Naive B cell (primary cell): ENCODE measurements at regions not wholly inside any gene's neighbourhood (a gene's known extent, or its start where the extent isn't known, plus 50 kb on each side); places are given as distances from the start of the nearest gene placed in this dataset.

Experiments
- ATAC-seq, 2 donors: fragments of 150-1000 bp; cut with Tn5 transposase; 2 replicates each; pipeline ENCODE4 v1.10.0; 2021; ENCODE audit warnings: low read depth in 2 of 2, mild to moderate bottlenecking in 2 of 2, moderate library complexity in 2 of 2
- DNase-seq: peaks from one replicate; pipeline ENCODE4 v3.0.0; 2022
- H3K27ac Mint-ChIP-seq, 6 donors: one replicate each; pipeline ENCODE4 v1.8.0; 2020 to 2022; ENCODE audit warnings: mild to moderate bottlenecking in 6 of 6, mixed read lengths in 6 of 6, moderate library complexity in 5 of 6, inconsistent platforms in 2 of 6
- H3K27me3 Mint-ChIP-seq, 3 donors: one replicate each; pipeline ENCODE4 v1.8.0; 2021 to 2022; ENCODE audit warnings: mixed read lengths in 3 of 3, mild to moderate bottlenecking in 1 of 3
- H3K36me3 Mint-ChIP-seq, 2 donors: one replicate each; pipeline ENCODE4 v1.8.0; 2020 to 2022; ENCODE audit warnings: mixed read lengths in 2 of 2, inconsistent platforms in 1 of 2, mild to moderate bottlenecking in 1 of 2
- H3K4me1 Mint-ChIP-seq, 3 donors: one replicate each; pipeline ENCODE4 v1.8.0; 2020 to 2022; ENCODE audit warnings: mixed read lengths in 3 of 3, inconsistent platforms in 1 of 3, mild to moderate bottlenecking in 1 of 3, moderate library complexity in 1 of 3
- H3K4me3 Mint-ChIP-seq, 8 donors: one replicate each; pipeline ENCODE4 v1.8.0; 2020 to 2022; ENCODE audit warnings: mild to moderate bottlenecking in 8 of 8, mixed read lengths in 8 of 8, moderate library complexity in 8 of 8, inconsistent platforms in 2 of 8
- H3K9me3 Mint-ChIP-seq, 7 donors: one replicate each; pipeline ENCODE4 v1.8.0; 2020 to 2022; ENCODE audit warnings: mixed read lengths in 7 of 7, mild to moderate bottlenecking in 5 of 7, inconsistent platforms in 2 of 7, moderate library complexity in 1 of 7

GRCh38 chrX:39307488-39307887 lies 506.2 kb downstream of the MID1IP1 start:
- peaks cover 17 to 43% (median 33%) of the 10 kb centered on the region in 3 donors for H3K4me1 Mint-ChIP-seq
- no peak for DNase-seq
- H3K27me3 Mint-ChIP-seq = peaks cover 0 to 15% (median 0%) of the 10 kb centered on the region in 3 donors
- no peaks in the 10 kb centered on the region for H3K36me3 Mint-ChIP-seq
- peak overlapping the region in 1 of 6 donors; percentile 49 for H3K27ac Mint-ChIP-seq
- H3K9me3 Mint-ChIP-seq = peaks cover 0 to 10% (median 5%) of the 10 kb centered on the region in 7 donors
- ATAC-seq = no peak
- no peak overlapping the region for H3K4me3 Mint-ChIP-seq

- Mint-ChIP-seq H3K4me1 (peaks cover 17 to 42% (median 33%) of the 10 kb centered on the region in 3 donors), H3K4me3 (peak overlapping the region in 1 of 8 donors; percentile 30), H3K27me3 (peaks cover 0 to 15% (median 0%) of the 10 kb centered on the region in 3 donors), H3K27ac (peak overlapping the region in 3 of 6 donors; percentile 49 to 55 (median 52)), H3K9me3 (peaks cover 0 to 10% (median 3%) of the 10 kb centered on the region in 7 donors), H3K36me3 (no peaks in the 10 kb centered on the region)
- DNase-seq = no peak
- ATAC-seq = no peak
These were observed 506.9 kb downstream of the MID1IP1 start for GRCh38 chrX:39308126-39308525.

GRCh38 chrX:39309018-39309635 lies 507.9 kb downstream of the MID1IP1 start:
- peak; percentile 49 to 50 for ATAC-seq
- Mint-ChIP-seq H3K4me3 (peak overlapping the region in 5 of 8 donors; percentile 54 to 78 (median 78)), H3K27ac (peak overlapping the region in 4 of 6 donors; percentile 67 to 95 (median 84)), H3K9me3 (peaks cover 0 to 10% (median 3%) of the 10 kb centered on the region in 7 donors), H3K4me1 (peaks cover 24 to 49% (median 38%) of the 10 kb centered on the region in 3 donors), H3K36me3 (no peaks in the 10 kb centered on the region), H3K27me3 (peaks cover 0 to 15% (median 0%) of the 10 kb centered on the region in 3 donors)
- DNase-seq = no peak

DNA sequence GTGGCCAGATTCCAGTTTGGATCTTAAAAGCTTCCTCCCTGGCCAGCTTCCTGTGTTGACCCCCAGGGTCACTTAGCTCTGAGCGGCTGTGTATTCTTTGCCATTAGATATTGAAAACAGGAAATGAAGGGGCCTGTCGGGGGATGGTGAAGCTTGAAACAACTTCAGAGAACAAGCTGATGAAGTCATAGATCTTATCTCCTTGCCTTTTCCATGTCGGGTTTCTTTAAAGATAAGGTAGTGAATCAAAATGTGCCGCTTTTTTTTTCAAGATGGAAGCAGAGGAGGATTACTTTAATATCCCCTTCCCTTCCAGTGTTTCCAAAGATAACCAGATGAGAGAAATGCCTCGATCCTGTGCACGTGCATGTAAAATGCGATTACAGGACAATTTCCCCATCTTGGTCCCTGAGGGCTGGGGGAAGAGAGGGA lies 508.5 kb downstream of the MID1IP1 start:
- peak overlapping the region; percentile 29 to 95 (median 84) for H3K27ac Mint-ChIP-seq
- H3K36me3 Mint-ChIP-seq = no peaks in the 10 kb centered on the region
- H3K27me3 Mint-ChIP-seq = peaks cover 0 to 15% (median 0%) of the 10 kb centered on the region in 3 donors
- DNase-seq = no peak
- peaks cover 0 to 10% (median 0%) of the 10 kb centered on the region in 7 donors for H3K9me3 Mint-ChIP-seq
- H3K4me1 Mint-ChIP-seq = peaks cover 24 to 51% (median 38%) of the 10 kb centered on the region in 3 donors
- peak overlapping the region; percentile 16 to 78 (median 68) for H3K4me3 Mint-ChIP-seq
- peak in 1 of 2 donors; percentile 35 for ATAC-seq

DNA sequence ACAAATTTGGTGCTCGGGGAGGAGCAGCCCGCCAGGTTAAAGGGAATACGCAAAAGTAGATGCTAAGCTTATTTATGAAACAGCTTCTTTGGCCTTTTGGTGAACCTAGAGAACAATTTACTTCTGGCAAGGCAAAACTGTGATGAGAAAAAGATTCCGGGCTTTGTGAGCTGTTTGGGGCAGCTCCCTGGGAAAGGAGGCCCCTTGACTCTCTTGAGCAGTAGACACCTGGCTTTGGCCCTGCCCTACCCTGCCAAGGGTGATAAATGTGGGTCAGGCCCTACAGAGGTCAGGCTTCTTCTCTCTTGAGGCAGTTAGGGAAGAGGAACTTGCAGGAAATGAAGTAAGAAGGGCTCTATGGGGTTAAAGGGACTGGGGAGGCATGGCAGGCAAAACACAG lies 509.6 kb downstream of the MID1IP1 start:
- H3K27ac Mint-ChIP-seq = peak overlapping the region in 3 of 6 donors; percentile 31 to 88 (median 49)

DNA sequence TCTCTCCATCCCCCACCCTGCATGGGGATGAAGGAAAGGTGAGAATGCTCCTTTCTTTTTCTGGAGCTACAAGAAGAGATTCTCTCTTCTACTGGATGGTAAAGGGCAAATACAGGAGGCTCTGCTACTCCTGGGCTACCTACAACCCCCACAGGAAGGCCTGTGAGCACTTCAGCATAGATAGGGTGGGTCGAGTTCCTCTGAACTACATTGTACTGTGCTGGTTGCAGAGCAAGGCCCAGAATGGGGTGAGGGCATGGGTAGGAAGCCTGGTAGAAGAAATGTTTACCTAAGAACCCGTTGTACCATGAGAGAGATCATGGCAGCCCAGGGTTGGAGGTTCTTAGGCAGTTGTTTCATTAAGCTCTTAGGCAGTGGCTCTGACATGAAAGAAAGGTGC lies 510.4 kb downstream of the MID1IP1 start:
- DNase-seq (no peak), ATAC-seq (peak in 1 of 2 donors; percentile 30)
- H3K36me3 Mint-ChIP-seq = peaks cover 0 to 5% of the 10 kb centered on the region in 2 donors
- peaks cover 0 to 10% (median 3%) of the 10 kb centered on the region in 7 donors for H3K9me3 Mint-ChIP-seq
- peak overlapping the region in 6 of 8 donors; percentile 19 to 82 (median 62) for H3K4me3 Mint-ChIP-seq
- peaks cover 21 to 51% (median 36%) of the 10 kb centered on the region in 3 donors for H3K4me1 Mint-ChIP-seq
- peak overlapping the region in 2 of 6 donors; percentile 52 to 81 for H3K27ac Mint-ChIP-seq
- peaks cover 0 to 15% (median 0%) of the 10 kb centered on the region in 3 donors for H3K27me3 Mint-ChIP-seq

More for the DNA sequence above, 509.6 kb downstream of the MID1IP1 start:
- Mint-ChIP-seq H3K9me3 (peaks cover 0 to 7% (median 1%) of the 10 kb centered on the region in 7 donors), H3K36me3 (peaks cover 0 to 2% of the 10 kb centered on the region in 2 donors), H3K4me3 (peak overlapping the region in 7 of 8 donors; percentile 1 to 82 (median 58)), H3K4me1 (peaks cover 21 to 51% (median 38%) of the 10 kb centered on the region in 3 donors), H3K27me3 (peaks cover 0 to 15% (median 0%) of the 10 kb centered on the region in 3 donors)
- ATAC-seq = peak in 1 of 2 donors; percentile 32
- DNase-seq = no peak

- Mint-ChIP-seq H3K27me3 (peaks cover 0 to 10% (median 0%) of the 10 kb centered on the region in 3 donors), H3K27ac (no peak overlapping the region), H3K4me3 (no peak overlapping the region), H3K9me3 (peaks cover 0 to 10% (median 3%) of the 10 kb centered on the region in 7 donors), H3K4me1 (peaks cover 24 to 52% (median 40%) of the 10 kb centered on the region in 3 donors), H3K36me3 (peaks cover 0 to 5% of the 10 kb centered on the region in 2 donors)
- no peak for ATAC-seq
- DNase-seq = no peak
These were observed 511.9 kb downstream of the MID1IP1 start for GRCh38 chrX:39313146-39313545.

- Mint-ChIP-seq H3K4me1 (peaks cover 7 to 13% (median 8%) of the 10 kb centered on the region in 3 donors), H3K4me3 (no peak overlapping the region), H3K27ac (no peak overlapping the region), H3K9me3 (peaks cover 0 to 6% (median 3%) of the 10 kb centered on the region in 7 donors), H3K36me3 (peaks cover 0 to 5% of the 10 kb centered on the region in 2 donors), H3K27me3 (no peaks in the 10 kb centered on the region)
- DNase-seq (no peak), ATAC-seq (no peak)
These were observed 517.5 kb downstream of the MID1IP1 start for GRCh38 chrX:39318506-39319343.

DNA sequence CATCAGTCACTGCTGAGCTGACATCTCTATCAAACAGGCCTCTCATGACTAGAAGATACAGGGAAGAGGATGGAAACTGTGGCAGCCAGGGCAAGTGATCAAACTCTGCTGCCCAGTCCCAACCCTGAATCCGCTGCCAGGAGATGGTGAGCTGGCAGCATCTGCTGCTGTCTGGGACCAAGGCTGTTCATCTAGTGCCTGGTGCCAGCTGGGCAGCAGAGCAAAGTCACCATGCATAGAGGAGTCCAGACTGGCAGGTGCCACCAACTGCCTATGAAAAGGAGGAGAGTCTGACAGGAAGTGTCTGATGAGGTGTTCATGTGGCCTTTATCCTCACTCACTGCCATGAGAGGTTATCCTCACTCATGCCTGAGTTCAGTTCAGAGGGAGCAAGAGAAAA lies 518.9 kb downstream of the MID1IP1 start:
- peaks cover 0 to 5% of the 10 kb centered on the region in 2 donors for H3K36me3 Mint-ChIP-seq
- ATAC-seq = no peak
- H3K27me3 Mint-ChIP-seq = no peaks in the 10 kb centered on the region
- H3K4me3 Mint-ChIP-seq = no peak overlapping the region
- peaks cover 3 to 8% (median 7%) of the 10 kb centered on the region in 3 donors for H3K4me1 Mint-ChIP-seq
- peaks cover 0 to 6% (median 3%) of the 10 kb centered on the region in 7 donors for H3K9me3 Mint-ChIP-seq
- no peak for DNase-seq
- H3K27ac Mint-ChIP-seq = peak overlapping the region in 1 of 6 donors; percentile 10

DNA sequence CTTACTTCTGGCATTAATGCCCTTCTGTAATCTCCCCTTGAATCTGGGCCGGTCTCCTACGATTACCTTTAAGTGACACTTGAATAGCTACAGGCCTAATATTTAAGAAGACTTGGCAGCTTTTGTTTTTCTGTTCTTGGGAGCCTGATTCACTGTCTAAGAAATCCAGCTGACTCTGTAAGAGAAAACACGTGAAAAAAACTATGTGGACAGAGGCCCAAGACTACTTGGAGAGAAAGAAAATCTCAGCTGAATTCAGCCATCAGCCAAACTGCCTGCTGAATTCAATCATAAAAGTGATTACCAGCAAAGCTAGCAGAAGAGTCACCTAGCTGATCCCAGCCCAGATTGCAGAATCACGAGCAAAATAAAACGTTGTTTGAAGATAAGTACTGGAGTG lies 521.2 kb downstream of the MID1IP1 start:
- H3K4me3 Mint-ChIP-seq = no peak overlapping the region
- H3K9me3 Mint-ChIP-seq = peaks cover 0 to 2% (median 0%) of the 10 kb centered on the region in 7 donors
- H3K4me1 Mint-ChIP-seq = peaks cover under 1 to 10% (median 3%) of the 10 kb centered on the region in 3 donors

GRCh38 chrX:39324233-39324930 lies 523.1 kb downstream of the MID1IP1 start:
- H3K9me3 Mint-ChIP-seq = peaks cover 0 to 2% (median 0%) of the 10 kb centered on the region in 7 donors
- H3K4me3 Mint-ChIP-seq = no peak overlapping the region
- DNase-seq = no peak
- ATAC-seq = no peak
- H3K27ac Mint-ChIP-seq = no peak overlapping the region
- peaks cover 7 to 13% (median 7%) of the 10 kb centered on the region in 3 donors for H3K4me1 Mint-ChIP-seq
- H3K27me3 Mint-ChIP-seq = peaks cover 4 to 16% (median 5%) of the 10 kb centered on the region in 3 donors
- H3K36me3 Mint-ChIP-seq = no peaks in the 10 kb centered on the region

More for the DNA sequence above, 521.2 kb downstream of the MID1IP1 start:
- H3K27ac Mint-ChIP-seq = no peak overlapping the region
- peaks cover 0 to 3% (median 1%) of the 10 kb centered on the region in 3 donors for H3K27me3 Mint-ChIP-seq
- ATAC-seq (no peak), DNase-seq (no peak)
- H3K36me3 Mint-ChIP-seq = no peaks in the 10 kb centered on the region

DNA sequence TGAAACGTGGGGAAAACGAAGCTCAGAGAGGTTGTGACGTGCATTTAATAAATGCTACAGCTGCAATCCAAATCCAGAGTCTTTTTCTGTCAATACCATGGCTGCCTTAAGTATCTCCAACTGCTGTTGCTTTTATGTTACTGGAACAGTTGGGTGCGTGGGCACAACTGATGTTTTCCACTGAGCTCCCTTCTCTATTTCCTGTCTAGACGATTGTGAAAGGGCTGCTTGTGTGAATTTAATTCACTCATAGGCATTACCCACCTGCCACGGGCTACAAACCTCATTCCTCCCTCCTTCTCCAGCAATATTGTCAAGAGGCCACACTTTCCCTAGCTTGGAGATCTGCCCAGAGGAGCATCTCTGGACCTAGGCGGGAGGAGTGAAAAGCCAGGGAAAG lies 526.0 kb downstream of the MID1IP1 start:
- H3K4me3 Mint-ChIP-seq = no peak overlapping the region
- peaks cover 0 to 4% (median 2%) of the 10 kb centered on the region in 7 donors for H3K9me3 Mint-ChIP-seq
- H3K27ac Mint-ChIP-seq = no peak overlapping the region
- H3K36me3 Mint-ChIP-seq = no peaks in the 10 kb centered on the region
- no peak for DNase-seq
- peaks cover 18 to 35% (median 28%) of the 10 kb centered on the region in 3 donors for H3K4me1 Mint-ChIP-seq
- H3K27me3 Mint-ChIP-seq = peaks cover 4 to 20% (median 5%) of the 10 kb centered on the region in 3 donors
- no peak for ATAC-seq
